Fibroblast of mammary gland (primary cell): ENCODE measurements at regions not wholly inside any gene's neighbourhood (a gene's known extent, or its start where the extent isn't known, plus 50 kb on each side); places are given as distances from the start of the nearest gene placed in this dataset.

Source experiments
- DNase-seq: peaks from one replicate; pipeline ENCODE4 v3.0.0-alpha.2; 2010; ENCODE audit warnings: low read depth
- H3K4me3 ChIP-seq: 2 replicates; pipeline ENCODE4 v1.5.1; 2011; ENCODE audit warnings: low read depth, mild to moderate bottlenecking, low read length, moderate library complexity; ENCODE audit not compliant: control insufficient read depth
- CTCF ChIP-seq: conservative IDR thresholded peaks from 2 replicates; pipeline ENCODE4 v1.5.1; 2011; ENCODE audit warnings: low read depth, low read length, inconsistent platforms; ENCODE audit not compliant: control insufficient read depth, insufficient read depth

GRCh38 chr1:198014355-198014754 lies 97.2 kb downstream of the LHX9 start:
- no peak for DNase-seq
- no peak for TF ChIP-seq CTCF
- H3K4me3 ChIP-seq = no peak overlapping the region

- DNase-seq = no peak
- no peak for TF ChIP-seq CTCF
- H3K4me3 ChIP-seq = no peak overlapping the region
Measured at GRCh38 chr1:198015309-198015708, 98.1 kb downstream of the LHX9 start.

- DNase-seq = peak; percentile 86
- no peak overlapping the region for H3K4me3 ChIP-seq
- TF ChIP-seq CTCF = no peak
Measured at GRCh38 chr1:198018529-198018928, 101.4 kb downstream of the LHX9 start.

- DNase-seq = no peak
- no peak overlapping the region for H3K4me3 ChIP-seq
- TF ChIP-seq CTCF = no peak
Measured at GRCh38 chr1:198019126-198019525, 102.0 kb downstream of the LHX9 start.

- no peak for TF ChIP-seq CTCF
Measured at GRCh38 chr1:198024336-198024735, 107.2 kb downstream of the LHX9 start.

GRCh38 chr1:198024782-198025181 lies 107.6 kb downstream of the LHX9 start:
- H3K4me3 ChIP-seq = no peak overlapping the region
- TF ChIP-seq CTCF = no peak
- peak; percentile 33 for DNase-seq

More at GRCh38 chr1:198024336-198024735, 107.2 kb downstream of the LHX9 start:
- no peak for DNase-seq
- no peak overlapping the region for H3K4me3 ChIP-seq

GRCh38 chr1:198030682-198031081 lies 113.5 kb downstream of the LHX9 start:
- H3K4me3 ChIP-seq = no peak overlapping the region
- DNase-seq = peak; percentile 46
- no peak for TF ChIP-seq CTCF
